ENCODE measurements at regions not wholly inside any gene's neighbourhood (a gene's known extent, or its start where the extent isn't known, plus 50 kb on each side); places are given as distances from the start of the nearest gene placed in this dataset.

GRCh38 chr1:88186911-88187310 is 497.2 kb upstream of the PKN2 start:
- Histone ChIP-seq H4K8ac (ENCODE audit: low read length) (no peak overlapping the region), H3K36me3 (ENCODE audit: control insufficient read depth in 1 of 2, insufficient read depth in 2 of 2, low read depth in 1 of 2, low read length in 2 of 2) (no peaks in the 10 kb centered on the region), H3K4me3 (ENCODE audit: insufficient read depth in 1 of 2, low read depth in 1 of 2, low read length in 2 of 2) (no peak overlapping the region), H2BK12ac (ENCODE audit: low read length in 2 of 2) (no peak overlapping the region), H3K18ac (ENCODE audit: low read depth in 1 of 2, low read length in 2 of 2) (no peak overlapping the region), H2AFZ (ENCODE audit: low read depth, low read length) (no peak overlapping the region), H3K4me1 (ENCODE audit: control insufficient read depth, insufficient read depth, low read depth, low read length) (no peaks in the 10 kb centered on the region), H3K27ac (ENCODE audit: low read length, poor library complexity, severe bottlenecking) (no peak overlapping the region), H3K4ac (ENCODE audit: low read depth in 1 of 2, low read length in 2 of 2) (no peak overlapping the region), H3K27me3 (ENCODE audit: control insufficient read depth in 1 of 2, insufficient read depth in 1 of 2, low read length in 2 of 2) (peaks cover 0 to 4% of the 10 kb centered on the region in 2 experiments), H4K91ac (ENCODE audit: low read length) (no peak overlapping the region), H2AK5ac (ENCODE audit: low read length, severe bottlenecking) (no peak overlapping the region), H3K79me1 (replicated peaks; ENCODE audit: low read length, poor library complexity, severe bottlenecking) (no peaks in the 10 kb centered on the region), H2BK15ac (ENCODE audit: low read depth, poor library complexity, severe bottlenecking) (no peak overlapping the region), H3K14ac (ENCODE audit: low read length in 2 of 2) (no peak overlapping the region), H3K9ac (ENCODE audit: low read length) (no peak overlapping the region), H3K4me2 (ENCODE audit: low read length, poor library complexity, severe bottlenecking) (no peak overlapping the region), H3K23ac (ENCODE audit: low read length in 2 of 2) (no peak overlapping the region), H3K9me3 (ENCODE audit: control insufficient read depth, low read length) (no peaks in the 10 kb centered on the region), H2BK120ac (ENCODE audit: low read depth, low read length) (no peak overlapping the region), H2BK5ac (ENCODE audit: low read depth, low read length, poor library complexity, severe bottlenecking) (no peak overlapping the region)
- no peak for DNase-seq

- no peak overlapping the region for H3K4me2 ChIP-seq (ENCODE audit: low read length, poor library complexity, severe bottlenecking)
- no peak overlapping the region for H2BK12ac ChIP-seq (ENCODE audit: low read length in 2 of 2)
- H3K4ac ChIP-seq (ENCODE audit: low read depth in 1 of 2, low read length in 2 of 2) = no peak overlapping the region
- H3K36me3 ChIP-seq (ENCODE audit: control insufficient read depth in 1 of 2, insufficient read depth in 2 of 2, low read depth in 1 of 2, low read length in 2 of 2) = no peaks in the 10 kb centered on the region
- no peak overlapping the region for H2BK5ac ChIP-seq (ENCODE audit: low read depth, low read length, poor library complexity, severe bottlenecking)
- H3K4me3 ChIP-seq (ENCODE audit: insufficient read depth in 1 of 2, low read depth in 1 of 2, low read length in 2 of 2) = no peak overlapping the region
- no peak overlapping the region for H3K23ac ChIP-seq (ENCODE audit: low read length in 2 of 2)
- H3K14ac ChIP-seq (ENCODE audit: low read length in 2 of 2) = no peak overlapping the region
- no peak overlapping the region for H2AFZ ChIP-seq (ENCODE audit: low read depth, low read length)
- no peak for DNase-seq
- H2BK15ac ChIP-seq (ENCODE audit: low read depth, poor library complexity, severe bottlenecking) = no peak overlapping the region
- H3K9ac ChIP-seq (ENCODE audit: low read length) = no peak overlapping the region
- peaks cover 0 to 4% of the 10 kb centered on the region in 2 experiments for H3K27me3 ChIP-seq (ENCODE audit: control insufficient read depth in 1 of 2, insufficient read depth in 1 of 2, low read length in 2 of 2)
- no peaks in the 10 kb centered on the region for H3K4me1 ChIP-seq (ENCODE audit: control insufficient read depth, insufficient read depth, low read depth, low read length)
- H3K79me1 ChIP-seq (replicated peaks; ENCODE audit: low read length, poor library complexity, severe bottlenecking) = no peaks in the 10 kb centered on the region
- no peaks in the 10 kb centered on the region for H3K9me3 ChIP-seq (ENCODE audit: control insufficient read depth, low read length)
- H2AK5ac ChIP-seq (ENCODE audit: low read length, severe bottlenecking) = no peak overlapping the region
- H3K27ac ChIP-seq (ENCODE audit: low read length, poor library complexity, severe bottlenecking) = no peak overlapping the region
- H2BK120ac ChIP-seq (ENCODE audit: low read depth, low read length) = no peak overlapping the region
- H3K18ac ChIP-seq (ENCODE audit: low read depth in 1 of 2, low read length in 2 of 2) = no peak overlapping the region
- no peak overlapping the region for H4K91ac ChIP-seq (ENCODE audit: low read length)
- no peak overlapping the region for H4K8ac ChIP-seq (ENCODE audit: low read length)
Measured at GRCh38 chr1:88188038-88188437, 496.0 kb upstream of the PKN2 start.

- H3K9me3 ChIP-seq (ENCODE audit: control insufficient read depth, low read length) = no peaks in the 10 kb centered on the region
- no peak overlapping the region for H4K8ac ChIP-seq (ENCODE audit: low read length)
- no peak overlapping the region for H2BK5ac ChIP-seq (ENCODE audit: low read depth, low read length, poor library complexity, severe bottlenecking)
- peaks cover 0 to 4% of the 10 kb centered on the region in 2 experiments for H3K27me3 ChIP-seq (ENCODE audit: control insufficient read depth in 1 of 2, insufficient read depth in 1 of 2, low read length in 2 of 2)
- H3K4me1 ChIP-seq (ENCODE audit: control insufficient read depth, insufficient read depth, low read depth, low read length) = no peaks in the 10 kb centered on the region
- H3K4me2 ChIP-seq (ENCODE audit: low read length, poor library complexity, severe bottlenecking) = no peak overlapping the region
- H3K4me3 ChIP-seq (ENCODE audit: insufficient read depth in 1 of 2, low read depth in 1 of 2, low read length in 2 of 2) = no peak overlapping the region
- DNase-seq = no peak
- H3K79me1 ChIP-seq (replicated peaks; ENCODE audit: low read length, poor library complexity, severe bottlenecking) = no peaks in the 10 kb centered on the region
- H2AFZ ChIP-seq (ENCODE audit: low read depth, low read length) = no peak overlapping the region
- no peak overlapping the region for H3K9ac ChIP-seq (ENCODE audit: low read length)
- WGBS = no CpG with 5 or more reads among the region's 2 CpGs
- H3K18ac ChIP-seq (ENCODE audit: low read depth in 1 of 2, low read length in 2 of 2) = no peak overlapping the region
- no peak overlapping the region for H2BK120ac ChIP-seq (ENCODE audit: low read depth, low read length)
- H4K91ac ChIP-seq (ENCODE audit: low read length) = no peak overlapping the region
- no peaks in the 10 kb centered on the region for H3K36me3 ChIP-seq (ENCODE audit: control insufficient read depth in 1 of 2, insufficient read depth in 2 of 2, low read depth in 1 of 2, low read length in 2 of 2)
- no peak overlapping the region for H2AK5ac ChIP-seq (ENCODE audit: low read length, severe bottlenecking)
- no peak overlapping the region for H3K14ac ChIP-seq (ENCODE audit: low read length in 2 of 2)
- H2BK15ac ChIP-seq (ENCODE audit: low read depth, poor library complexity, severe bottlenecking) = no peak overlapping the region
- no peak overlapping the region for H3K27ac ChIP-seq (ENCODE audit: low read length, poor library complexity, severe bottlenecking)
- H3K23ac ChIP-seq (ENCODE audit: low read length in 2 of 2) = no peak overlapping the region
- H2BK12ac ChIP-seq (ENCODE audit: low read length in 2 of 2) = no peak overlapping the region
- no peak overlapping the region for H3K4ac ChIP-seq (ENCODE audit: low read depth in 1 of 2, low read length in 2 of 2)
Measured at GRCh38 chr1:88189525-88189924, 494.5 kb upstream of the PKN2 start.

GRCh38 chr1:88191917-88192316 is 492.2 kb upstream of the PKN2 start:
- H3K4ac ChIP-seq (ENCODE audit: low read depth in 1 of 2, low read length in 2 of 2) = no peak overlapping the region

More at GRCh38 chr1:88191917-88192316, 492.2 kb upstream of the PKN2 start:
- Histone ChIP-seq H3K79me1 (replicated peaks; ENCODE audit: low read length, poor library complexity, severe bottlenecking) (no peaks in the 10 kb centered on the region), H3K4me2 (ENCODE audit: low read length, poor library complexity, severe bottlenecking) (no peak overlapping the region), H4K91ac (ENCODE audit: low read length) (no peak overlapping the region), H3K36me3 (ENCODE audit: control insufficient read depth in 1 of 2, insufficient read depth in 2 of 2, low read depth in 1 of 2, low read length in 2 of 2) (no peaks in the 10 kb centered on the region), H3K14ac (ENCODE audit: low read length in 2 of 2) (no peak overlapping the region), H4K8ac (ENCODE audit: low read length) (no peak overlapping the region), H3K9me3 (ENCODE audit: control insufficient read depth, low read length) (no peaks in the 10 kb centered on the region), H3K23ac (ENCODE audit: low read length in 2 of 2) (no peak overlapping the region), H3K4me3 (ENCODE audit: insufficient read depth in 1 of 2, low read depth in 1 of 2, low read length in 2 of 2) (no peak overlapping the region), H2AFZ (ENCODE audit: low read depth, low read length) (no peak overlapping the region), H2BK12ac (ENCODE audit: low read length in 2 of 2) (no peak overlapping the region), H3K27ac (ENCODE audit: low read length, poor library complexity, severe bottlenecking) (no peak overlapping the region), H2BK15ac (ENCODE audit: low read depth, poor library complexity, severe bottlenecking) (no peak overlapping the region), H3K18ac (ENCODE audit: low read depth in 1 of 2, low read length in 2 of 2) (no peak overlapping the region), H2BK120ac (ENCODE audit: low read depth, low read length) (no peak overlapping the region), H2BK5ac (ENCODE audit: low read depth, low read length, poor library complexity, severe bottlenecking) (no peak overlapping the region), H3K27me3 (ENCODE audit: control insufficient read depth in 1 of 2, insufficient read depth in 1 of 2, low read length in 2 of 2) (peaks cover 0 to 4% of the 10 kb centered on the region in 2 experiments), H3K9ac (ENCODE audit: low read length) (no peak overlapping the region), H3K4me1 (ENCODE audit: control insufficient read depth, insufficient read depth, low read depth, low read length) (no peaks in the 10 kb centered on the region), H2AK5ac (ENCODE audit: low read length, severe bottlenecking) (no peak overlapping the region)
- 87% methylated on average over 2 of the region's 2 CpGs for WGBS
- no peak for DNase-seq
